ENCODE measurements at regions not wholly inside any gene's neighbourhood (a gene's known extent, or its start where the extent isn't known, plus 50 kb on each side); places are given as distances from the start of the nearest gene placed in this dataset.

GRCh38 chr6:95142101-95142500, 435.2 kb upstream of the MANEA start:
- ChIA-PET POLR2A (no interaction called here), CTCF (no interaction called here)

GRCh38 chr6:95142661-95143335, 434.5 kb upstream of the MANEA start:
- POLR2A ChIA-PET: no interaction called here
- CTCF ChIA-PET: no interaction called here

- ChIA-PET POLR2A (no interaction called here), CTCF (no interaction called here)
Observed at GRCh38 chr6:95143408-95144180, 433.7 kb upstream of the MANEA start.

- CTCF ChIA-PET: no interaction called here
- POLR2A ChIA-PET: no interaction called here
Observed at GRCh38 chr6:95145457-95145856, 431.9 kb upstream of the MANEA start.

- POLR2A ChIA-PET: no interaction called here
- CTCF ChIA-PET: no interaction called here
Observed at GRCh38 chr6:95159557-95159956, 417.8 kb upstream of the MANEA start.

GRCh38 chr6:95169775-95170174, 407.6 kb upstream of the MANEA start:
- ChIA-PET POLR2A (no interaction called here), CTCF (no interaction called here)

GRCh38 chr6:95175927-95176675, 401.2 kb upstream of the MANEA start:
- POLR2A ChIA-PET: no interaction called here

GRCh38 chr6:95185874-95186273, 391.5 kb upstream of the MANEA start:
- ChIA-PET POLR2A (no interaction called here), CTCF (no interaction called here)

More at GRCh38 chr6:95175927-95176675, 401.2 kb upstream of the MANEA start:
- CTCF ChIA-PET: interaction anchor here (0.6 kb wide), 1 partner anchor 80 kb away, joined by 4 read pairs; no protein-coding TSS in a partner anchor

GRCh38 chr6:95186710-95187109, 390.6 kb upstream of the MANEA start:
- CTCF ChIA-PET: no interaction called here
- POLR2A ChIA-PET: no interaction called here

GRCh38 chr6:95197590-95197989, 379.7 kb upstream of the MANEA start:
- CTCF ChIA-PET: no interaction called here
- POLR2A ChIA-PET: no interaction called here

GRCh38 chr6:95203153-95203754, 374.1 kb upstream of the MANEA start:
- ChIA-PET CTCF (no interaction called here), POLR2A (no interaction called here)

GRCh38 chr6:95204178-95204577, 373.2 kb upstream of the MANEA start:
- POLR2A ChIA-PET: no interaction called here
- CTCF ChIA-PET: no interaction called here

- CTCF ChIA-PET: no interaction called here
- POLR2A ChIA-PET: no interaction called here
Observed at GRCh38 chr6:95208621-95209020, 368.7 kb upstream of the MANEA start.

GRCh38 chr6:95209074-95209473, 368.3 kb upstream of the MANEA start:
- ChIA-PET CTCF (no interaction called here), POLR2A (no interaction called here)

GRCh38 chr6:95216555-95216954, 360.8 kb upstream of the MANEA start:
- POLR2A ChIA-PET: no interaction called here
- CTCF ChIA-PET: no interaction called here

- ChIA-PET CTCF (no interaction called here), POLR2A (no interaction called here)
Observed at GRCh38 chr6:95227351-95227750, 350.0 kb upstream of the MANEA start.

GRCh38 chr6:95228636-95229035, 348.7 kb upstream of the MANEA start:
- CTCF ChIA-PET: no interaction called here
- POLR2A ChIA-PET: no interaction called here

- ChIA-PET CTCF (no interaction called here), POLR2A (no interaction called here)
Observed at GRCh38 chr6:95230071-95230740, 347.1 kb upstream of the MANEA start.

GRCh38 chr6:95231416-95231815, 345.9 kb upstream of the MANEA start:
- ChIA-PET POLR2A (no interaction called here), CTCF (no interaction called here)

- ChIA-PET CTCF (no interaction called here), POLR2A (no interaction called here)
Observed at GRCh38 chr6:95232446-95232845, 344.9 kb upstream of the MANEA start.

Measured in activated CD8-positive, alpha-beta memory T cell treated with anti-CD3 and anti-CD28 coated beads for 36 hours (primary cell).